NCI-H460 (cell line): ENCODE measurements at regions not wholly inside any gene's neighbourhood (a gene's known extent, or its start where the extent isn't known, plus 50 kb on each side); places are given as distances from the start of the nearest gene placed in this dataset.
"Not testable (repeated sequence)": the region's sequence is repeated elsewhere in the genome, so short reads cannot be mapped to it uniquely, and the experiment has no call there.

Experiments used
- DNase-seq: peaks from one replicate; pipeline ENCODE4 v3.0.0-alpha.2; 2016; ENCODE audit warnings: low read depth; ENCODE audit errors: extremely low read depth

- DNase-seq: no peak
Measured at GRCh38 chr16:62805221-62805857, 769.1 kb upstream of the CDH8 start.

GRCh38 chr16:62794724-62795123 lies 758.5 kb upstream of the CDH8 start:
- no peak for DNase-seq

- not testable (repeated sequence) for DNase-seq
Measured at GRCh38 chr16:62780081-62780480, 743.8 kb upstream of the CDH8 start.

GRCh38 chr16:62764572-62764971 lies 728.3 kb upstream of the CDH8 start:
- no peak for DNase-seq

- no peak for DNase-seq
Measured at GRCh38 chr16:62760398-62760797, 724.2 kb upstream of the CDH8 start.

GRCh38 chr16:62755938-62756337 lies 719.7 kb upstream of the CDH8 start:
- DNase-seq: no peak

- DNase-seq: no peak
Measured at GRCh38 chr16:62752854-62753253, 716.6 kb upstream of the CDH8 start.

GRCh38 chr16:62751218-62751617 lies 715.0 kb upstream of the CDH8 start:
- DNase-seq: no peak

GRCh38 chr16:62741692-62742091 lies 705.5 kb upstream of the CDH8 start:
- DNase-seq: no peak

GRCh38 chr16:62738666-62739460 lies 702.6 kb upstream of the CDH8 start:
- DNase-seq: no peak

GRCh38 chr16:62732092-62732491 lies 695.9 kb upstream of the CDH8 start:
- no peak for DNase-seq

- not testable (repeated sequence) for DNase-seq
Measured at GRCh38 chr16:62724670-62725269, 688.5 kb upstream of the CDH8 start.

GRCh38 chr16:62720651-62721050 lies 684.4 kb upstream of the CDH8 start:
- no peak for DNase-seq

- no peak for DNase-seq
Measured at GRCh38 chr16:62717026-62717425, 680.8 kb upstream of the CDH8 start.

- DNase-seq: no peak
Measured at GRCh38 chr16:62715701-62716100, 679.5 kb upstream of the CDH8 start.

- DNase-seq: no peak
Measured at GRCh38 chr16:62712566-62712965, 676.3 kb upstream of the CDH8 start.

GRCh38 chr16:62711797-62712196 lies 675.6 kb upstream of the CDH8 start:
- no peak for DNase-seq

- no peak for DNase-seq
Measured at GRCh38 chr16:62709794-62710193, 673.6 kb upstream of the CDH8 start.

- no peak for DNase-seq
Measured at GRCh38 chr16:62701426-62701825, 665.2 kb upstream of the CDH8 start.

- DNase-seq: no peak
Measured at GRCh38 chr16:62700426-62701294, 664.4 kb upstream of the CDH8 start.

GRCh38 chr16:62692685-62693084 lies 656.4 kb upstream of the CDH8 start:
- no peak for DNase-seq
